GM18520 (cell line): ENCODE measurements at regions not wholly inside any gene's neighbourhood (a gene's known extent, or its start where the extent isn't known, plus 50 kb on each side); places are given as distances from the start of the nearest gene placed in this dataset.
"Not testable (repeated sequence)": the region's sequence is repeated elsewhere in the genome, so short reads cannot be mapped to it uniquely, and the experiment has no call there.

Experiments used
- ATAC-seq: cut with Tn5 transposase; IDR thresholded peaks from one replicate; pipeline ENCODE4 v1.9.1; 2021; ENCODE audit not compliant: unreplicated experiment

DNA sequence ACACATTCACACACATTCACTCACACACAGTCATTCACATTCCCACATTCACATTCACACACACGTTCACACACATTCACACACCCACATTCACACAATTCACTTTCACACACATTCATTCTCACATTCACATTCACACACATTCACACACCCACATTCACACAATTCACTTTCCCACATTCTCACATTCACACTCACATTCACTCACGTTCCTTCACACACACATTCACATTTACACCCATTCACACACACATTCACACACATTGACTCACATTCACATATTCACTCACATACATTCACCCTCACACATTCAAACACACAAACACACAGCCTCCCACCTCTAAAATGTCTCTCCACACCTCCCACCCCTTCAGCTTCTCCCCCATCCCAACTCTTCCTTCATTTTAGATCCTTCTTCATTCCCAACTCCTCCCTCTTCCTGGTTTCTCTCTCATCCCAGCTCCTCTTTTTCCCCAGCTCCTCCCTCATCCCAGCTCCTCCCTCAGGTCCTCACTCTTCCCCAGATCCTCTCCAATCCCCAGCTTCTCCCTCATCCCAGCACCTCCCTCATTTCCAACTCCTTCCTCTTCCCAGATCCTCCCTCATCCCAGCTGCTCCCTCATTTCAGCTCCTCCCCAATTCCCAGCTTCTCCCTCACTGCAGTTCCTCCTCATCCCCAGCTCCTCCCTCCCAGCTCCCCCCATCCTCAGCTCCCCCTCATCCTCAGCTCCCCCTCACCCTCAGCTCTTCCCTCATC lies 111.0 kb downstream of the FAM53A start:
- ATAC-seq = no peak

DNA sequence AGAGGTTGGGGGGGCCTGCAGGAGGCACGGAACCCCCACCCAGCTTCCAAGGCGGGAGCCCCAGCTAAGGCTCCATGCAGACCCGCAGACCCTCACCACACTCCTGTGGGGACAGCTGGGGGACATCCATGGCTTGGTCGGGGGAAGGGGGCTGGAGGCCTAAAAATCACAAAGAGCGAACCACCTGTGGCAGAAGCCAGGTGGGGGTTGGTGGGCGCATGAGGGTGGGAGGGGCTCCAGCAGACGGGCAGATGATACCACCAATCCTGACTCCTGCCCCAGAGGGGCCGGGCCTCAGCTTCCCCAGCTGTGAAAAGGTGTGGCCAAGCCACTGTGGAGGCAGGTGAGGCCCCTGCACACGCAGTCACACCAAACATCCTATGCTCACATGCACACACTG lies 111.6 kb downstream of the FAM53A start:
- ATAC-seq = no peak

DNA sequence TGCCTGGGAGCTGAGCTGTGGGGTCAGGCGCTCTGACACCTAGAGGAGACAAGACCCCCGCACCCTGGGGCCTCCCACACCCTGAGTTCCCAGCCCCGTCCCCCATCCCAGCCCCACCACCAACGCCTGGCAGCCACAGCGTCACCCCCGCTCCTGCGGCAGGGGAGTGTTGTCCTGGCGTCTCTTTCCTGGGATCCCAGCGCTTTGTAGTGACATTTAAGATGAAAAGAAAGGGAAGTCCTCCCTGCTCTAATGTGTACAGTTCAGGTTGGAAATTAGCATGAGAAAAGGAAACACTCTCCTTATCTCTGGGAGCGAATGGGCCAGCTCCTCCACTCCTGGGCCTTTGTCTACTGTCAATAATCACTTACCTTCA lies 112.1 kb downstream of the FAM53A start:
- ATAC-seq = no peak

DNA sequence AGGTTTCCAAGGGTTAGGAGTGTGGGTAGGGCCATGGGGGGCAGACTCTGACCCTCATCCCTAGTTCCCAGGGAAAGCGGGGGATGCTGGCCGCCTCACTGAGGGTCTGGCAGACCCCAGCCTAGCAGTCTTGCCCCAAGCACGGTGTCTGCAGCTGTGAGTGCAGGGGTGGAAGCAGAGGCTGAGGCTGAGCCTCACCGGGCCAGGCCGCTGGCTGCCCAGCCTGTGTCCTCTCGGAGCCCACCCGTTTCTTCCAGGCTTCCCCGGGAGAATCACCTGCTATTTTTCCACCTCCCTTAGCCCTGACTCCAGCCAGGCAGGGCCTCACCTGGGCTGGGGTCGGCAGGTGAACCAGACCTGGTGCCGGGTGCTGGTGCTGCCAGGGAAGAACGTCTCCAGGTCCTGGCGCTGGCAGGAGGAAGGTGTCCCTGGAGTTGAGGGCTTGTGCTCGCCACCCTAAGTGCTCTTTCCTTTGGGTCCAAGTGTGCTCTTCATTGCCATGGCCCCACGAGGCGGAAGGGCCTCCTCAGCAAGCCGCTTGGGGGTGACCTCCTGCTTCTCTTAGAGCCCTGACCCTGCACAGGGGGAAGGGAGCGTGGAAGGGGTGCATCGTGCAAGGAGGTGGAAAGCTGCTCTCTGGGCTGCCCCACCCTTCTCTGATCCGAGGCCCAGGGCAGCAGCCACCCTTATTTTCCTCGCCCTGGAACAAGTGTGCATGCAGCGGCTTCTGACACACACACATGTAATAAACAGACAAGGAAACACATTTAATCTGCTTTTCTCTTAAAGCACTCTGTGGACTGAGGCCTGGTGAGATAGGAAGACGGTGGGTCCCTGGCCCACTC lies 112.7 kb downstream of the FAM53A start:
- no peak for ATAC-seq

DNA sequence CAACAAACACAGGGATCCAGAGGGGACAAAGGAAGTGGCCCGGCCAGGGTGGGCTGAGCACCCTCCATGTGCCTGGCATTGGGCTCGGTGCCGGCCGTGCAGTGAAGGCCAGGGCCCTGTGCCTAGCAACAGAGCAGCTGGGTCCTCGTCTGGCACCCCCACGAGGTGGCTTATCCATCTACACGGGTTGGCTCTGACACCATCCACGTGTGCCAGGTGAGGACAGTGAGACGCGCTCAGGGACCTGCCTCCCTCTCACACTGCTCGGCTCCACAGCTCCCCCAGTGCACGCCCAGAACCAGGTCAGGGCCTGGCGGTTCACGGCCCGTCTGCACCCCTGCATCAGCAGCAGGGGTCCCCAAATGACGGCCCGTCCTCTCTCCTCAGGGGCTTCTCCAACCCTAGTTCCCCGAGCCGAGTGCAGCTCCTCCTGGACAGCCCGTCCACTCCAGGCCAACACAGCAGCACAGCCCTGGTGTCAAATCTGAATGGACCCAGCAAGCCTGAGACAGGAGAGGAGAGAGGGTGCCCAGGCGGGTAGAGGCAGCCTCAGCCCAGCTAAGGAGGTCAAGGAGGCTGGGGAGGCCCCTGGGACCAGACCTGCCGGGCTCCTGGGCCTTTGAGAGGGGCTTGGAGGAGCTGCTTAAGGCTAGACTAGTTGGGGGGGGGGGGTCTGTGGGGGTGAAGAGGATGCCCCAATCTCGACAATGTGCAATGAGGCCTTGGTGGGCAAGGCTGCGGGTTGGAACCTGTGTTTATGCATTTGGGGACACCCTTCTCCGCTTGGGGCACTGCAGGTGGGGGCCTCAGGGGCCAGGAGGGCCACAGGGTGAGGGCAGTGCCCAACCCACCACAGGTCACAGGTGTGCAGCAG lies 113.6 kb downstream of the FAM53A start:
- ATAC-seq = no peak

DNA sequence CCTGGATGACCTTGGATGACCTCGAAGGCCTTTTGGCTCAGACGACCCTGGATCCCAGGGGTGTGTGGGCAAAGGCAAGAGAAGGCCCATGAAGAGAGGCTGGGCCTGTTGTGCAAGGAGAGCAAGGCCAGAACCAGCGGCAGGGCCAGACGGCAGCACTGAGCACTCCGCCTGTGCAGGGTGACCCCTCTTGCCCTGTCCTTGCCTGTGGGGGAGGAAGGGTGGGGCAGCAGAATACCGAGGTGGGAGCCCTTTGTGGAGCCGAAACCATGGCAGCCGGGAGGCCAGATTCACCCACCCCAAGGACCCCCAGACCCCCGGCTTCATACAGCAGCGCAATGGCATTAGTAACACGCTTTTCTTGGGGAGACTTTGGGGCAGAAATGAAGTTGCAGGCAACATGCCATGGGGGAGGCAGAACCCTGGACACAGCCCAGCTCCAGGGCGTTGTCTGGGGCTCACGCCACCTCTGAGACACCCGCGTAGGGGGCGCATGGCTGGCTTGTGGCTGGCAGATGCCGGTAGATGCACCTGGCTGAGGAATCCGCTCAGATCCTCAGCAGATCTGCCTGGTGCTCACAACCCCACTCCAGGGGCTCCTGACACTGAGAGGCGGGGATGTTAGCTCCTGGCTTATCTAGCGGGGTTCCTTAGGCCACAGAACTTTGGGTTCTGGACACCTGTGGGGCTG lies 114.5 kb downstream of the FAM53A start:
- ATAC-seq = no peak

DNA sequence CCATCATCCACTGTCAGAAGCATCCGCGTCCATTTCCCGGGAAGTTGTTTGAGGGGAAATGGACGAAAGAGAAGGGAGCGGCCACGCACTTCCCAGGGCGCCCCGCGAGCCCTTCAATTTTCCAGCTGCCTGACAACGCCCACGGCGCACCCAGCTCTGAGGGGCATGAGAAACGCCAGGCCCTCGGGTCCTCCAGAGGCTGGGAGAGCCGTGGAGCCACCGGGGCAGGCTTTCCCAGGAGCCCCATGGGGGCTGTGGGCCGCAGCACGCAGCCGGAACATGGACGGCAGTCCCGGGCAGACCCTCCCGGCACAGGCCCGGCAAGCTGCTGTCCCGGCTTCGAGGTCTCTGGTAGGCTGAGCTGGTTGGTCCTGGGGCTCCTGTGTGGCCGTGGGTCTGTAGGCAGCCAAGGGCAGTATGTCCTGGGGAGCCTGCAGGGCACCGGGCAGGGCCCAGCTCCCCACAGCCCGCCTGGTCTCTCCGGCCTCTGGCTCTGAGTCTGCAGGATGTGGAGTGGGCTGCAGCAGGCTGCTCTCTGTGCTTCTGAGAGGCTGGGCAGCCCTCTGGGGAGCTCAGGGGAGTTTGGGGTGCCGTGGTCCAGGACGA lies 115.2 kb downstream of the FAM53A start:
- no peak for ATAC-seq

DNA sequence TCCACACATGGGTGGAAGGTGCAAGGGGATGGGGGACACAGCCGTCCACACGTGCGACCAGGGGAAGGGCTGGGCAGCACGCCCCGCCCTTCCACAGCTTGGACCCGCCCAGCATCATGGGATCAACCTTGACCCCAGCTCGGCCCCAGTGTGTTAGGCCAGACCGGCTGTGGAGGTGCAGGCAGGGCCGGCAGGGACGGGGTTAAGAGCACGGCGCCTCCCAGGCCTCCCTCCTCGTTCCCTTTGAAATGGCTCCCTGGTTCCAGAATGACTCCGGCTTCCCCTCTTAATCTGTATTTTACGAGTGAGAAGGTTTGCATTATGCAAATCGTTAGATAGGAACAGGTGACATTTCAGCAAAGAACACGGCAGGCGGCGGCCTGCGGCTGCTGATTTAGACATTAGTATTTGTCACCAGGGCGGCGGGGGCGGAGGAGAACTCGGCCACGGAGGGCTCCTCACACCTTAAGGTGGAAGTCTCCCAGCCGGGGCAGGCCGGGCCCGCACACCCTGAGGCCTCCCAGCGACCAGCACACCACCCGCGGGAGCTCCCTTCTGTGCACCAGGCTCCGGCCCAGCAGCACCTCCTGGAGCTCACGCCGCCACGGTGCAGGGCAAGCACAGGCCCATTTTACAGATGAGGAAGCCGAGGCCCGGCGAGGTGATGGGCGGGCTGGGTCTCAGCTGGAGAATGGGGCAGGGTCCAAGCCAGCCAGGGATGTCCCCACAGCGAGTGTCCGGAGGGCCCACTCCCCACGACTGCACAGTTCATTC lies 116.1 kb downstream of the FAM53A start:
- ATAC-seq = no peak

DNA sequence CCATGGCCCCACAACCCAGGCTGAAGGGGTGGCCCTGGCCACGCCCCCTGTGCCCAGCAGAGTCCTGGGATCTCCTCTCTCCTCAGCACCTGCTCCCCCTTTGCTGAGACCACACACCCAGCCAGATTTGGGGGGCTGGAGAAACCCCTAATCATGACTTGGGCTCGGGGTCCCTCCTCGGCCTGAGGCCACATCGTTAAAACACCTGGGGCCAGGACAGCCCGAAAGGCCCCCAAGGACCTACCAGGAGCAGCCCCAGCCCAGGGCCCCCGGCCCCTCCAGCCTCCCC lies 116.7 kb downstream of the FAM53A start:
- ATAC-seq = no peak

DNA sequence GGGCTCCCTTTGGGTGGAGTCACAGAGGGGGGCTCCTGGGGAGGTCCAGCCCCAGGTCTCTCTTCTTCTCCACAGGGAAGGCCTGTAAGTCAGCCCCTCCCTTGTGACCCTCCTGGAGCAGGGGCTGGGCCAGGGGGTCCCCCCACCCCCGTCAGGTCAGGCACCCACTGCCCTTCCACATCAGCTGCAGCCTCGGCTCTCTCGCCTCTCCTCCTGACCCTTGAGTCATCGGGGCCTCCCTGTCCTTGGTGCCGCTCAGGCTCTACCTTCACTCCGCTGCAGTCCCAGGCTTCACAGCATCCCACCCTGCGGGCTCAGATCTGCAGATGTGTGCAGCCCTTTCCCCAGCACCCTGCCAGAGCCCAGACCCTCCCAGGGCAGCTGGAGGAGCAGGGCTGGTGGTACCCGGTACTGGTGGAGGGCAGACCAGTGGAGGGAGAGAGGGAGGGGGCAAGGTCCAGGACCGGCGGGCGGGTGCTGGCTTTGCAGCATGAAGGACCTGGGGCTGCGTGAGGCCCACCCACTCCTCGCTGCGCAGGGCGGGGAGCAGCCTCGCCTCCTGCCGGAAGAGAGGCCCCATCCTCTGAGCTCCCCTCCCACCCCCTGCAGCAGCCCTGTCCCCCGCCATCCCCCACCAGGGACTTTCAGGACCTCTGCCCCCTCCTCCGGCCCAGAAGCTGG lies 117.1 kb downstream of the FAM53A start:
- ATAC-seq = no peak

DNA sequence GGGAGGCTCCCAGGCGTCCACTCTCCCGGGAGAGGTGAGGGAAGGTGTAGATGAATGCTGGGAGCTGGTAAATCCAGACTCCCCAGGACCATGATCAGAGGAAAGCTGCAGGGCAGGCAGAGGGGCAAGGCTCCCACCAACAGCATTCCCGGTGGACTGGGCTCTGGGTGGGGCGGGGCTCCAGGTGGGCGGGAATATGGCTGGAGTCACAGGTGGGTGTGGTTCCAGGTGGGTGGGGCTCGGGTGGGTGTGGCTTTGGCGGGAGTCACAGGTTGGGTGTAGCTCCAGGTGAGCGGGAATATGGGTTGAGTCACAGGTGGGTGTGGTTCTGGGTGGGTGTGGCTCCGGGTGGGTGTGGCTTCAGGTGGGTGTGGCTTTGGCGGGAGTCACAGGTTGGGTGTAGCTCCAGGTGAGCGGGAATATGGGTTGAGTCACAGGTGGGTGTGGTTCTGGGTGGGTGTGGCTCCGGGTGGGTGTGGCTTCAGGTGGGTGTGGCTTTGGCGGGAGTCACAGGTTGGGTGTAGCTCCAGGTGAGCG lies 117.7 kb downstream of the FAM53A start:
- not testable (repeated sequence) for ATAC-seq

DNA sequence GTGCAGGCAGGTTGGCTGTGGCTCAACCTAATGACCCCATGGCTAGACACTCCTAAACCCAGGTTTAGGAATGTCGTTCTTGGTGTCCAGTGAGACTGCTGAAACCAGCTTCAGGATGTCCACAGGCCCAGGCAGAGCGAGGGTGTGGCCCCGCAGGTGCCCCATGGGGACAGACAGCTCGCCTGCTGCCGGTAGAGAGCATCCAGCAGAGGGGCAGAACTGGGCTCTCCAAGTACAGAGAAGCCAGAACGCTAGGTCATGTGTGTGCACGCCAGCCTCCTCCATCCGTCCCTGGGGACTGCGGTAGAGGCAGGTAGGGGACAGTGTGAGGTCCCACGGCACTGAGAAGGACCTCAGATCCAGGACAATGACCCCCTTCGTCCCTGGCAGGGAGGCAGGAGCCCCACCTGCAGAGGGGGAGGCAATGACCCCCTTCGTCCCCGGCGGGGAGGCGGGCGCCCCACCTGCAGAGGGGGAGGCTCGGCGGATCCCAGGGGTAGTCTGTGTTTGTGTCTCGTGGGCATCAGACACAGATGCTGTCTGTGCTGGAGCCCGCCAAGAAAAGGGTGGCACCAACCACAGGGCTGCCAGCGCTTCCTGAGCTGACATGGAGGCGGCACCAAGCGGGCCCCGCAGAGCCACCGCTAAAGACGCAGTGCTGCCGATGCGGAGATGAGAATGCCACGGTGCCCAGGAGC lies 118.4 kb downstream of the FAM53A start:
- no peak for ATAC-seq

DNA sequence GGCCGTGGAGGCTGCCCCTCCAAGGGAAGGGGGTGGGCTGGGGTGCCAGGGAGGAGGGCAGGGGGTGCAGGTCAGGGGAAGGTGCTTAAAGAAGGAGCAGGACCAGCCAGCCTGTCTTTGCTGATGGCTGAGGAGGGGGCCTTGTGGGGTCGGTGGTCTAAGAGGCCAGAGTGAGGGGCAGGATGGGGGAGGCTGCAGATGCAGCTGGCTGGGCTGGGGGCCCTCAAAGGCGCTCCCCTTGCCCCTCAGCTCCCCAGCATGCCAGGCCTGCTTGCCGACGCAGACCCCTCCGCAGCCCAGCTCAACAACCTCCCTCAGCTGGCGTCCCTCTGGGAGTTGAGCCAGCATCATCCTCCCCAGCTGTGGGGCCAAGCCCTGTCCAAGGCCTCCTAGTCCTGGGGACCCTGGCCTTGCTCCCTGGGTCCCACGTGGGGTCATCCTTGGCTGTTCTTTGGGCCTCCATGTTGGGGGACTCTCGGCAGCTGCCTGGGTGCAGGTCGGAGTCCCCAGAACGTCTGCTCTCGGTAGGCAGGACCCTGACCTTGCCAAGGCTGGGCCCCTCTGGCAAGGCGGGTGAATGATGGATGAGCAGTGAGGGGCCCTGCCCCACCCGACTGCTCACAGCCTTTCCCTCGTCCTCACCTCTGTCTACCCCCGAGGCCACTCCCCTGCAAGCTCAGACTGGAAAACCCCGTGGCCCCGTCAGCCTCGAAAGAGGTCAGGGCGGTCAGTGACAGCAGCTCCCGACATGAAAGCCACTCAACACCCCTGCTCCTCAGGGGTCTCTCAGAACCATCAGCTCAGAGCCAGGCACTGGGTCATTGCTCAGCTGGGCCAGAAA lies 119.4 kb downstream of the FAM53A start:
- no peak for ATAC-seq

DNA sequence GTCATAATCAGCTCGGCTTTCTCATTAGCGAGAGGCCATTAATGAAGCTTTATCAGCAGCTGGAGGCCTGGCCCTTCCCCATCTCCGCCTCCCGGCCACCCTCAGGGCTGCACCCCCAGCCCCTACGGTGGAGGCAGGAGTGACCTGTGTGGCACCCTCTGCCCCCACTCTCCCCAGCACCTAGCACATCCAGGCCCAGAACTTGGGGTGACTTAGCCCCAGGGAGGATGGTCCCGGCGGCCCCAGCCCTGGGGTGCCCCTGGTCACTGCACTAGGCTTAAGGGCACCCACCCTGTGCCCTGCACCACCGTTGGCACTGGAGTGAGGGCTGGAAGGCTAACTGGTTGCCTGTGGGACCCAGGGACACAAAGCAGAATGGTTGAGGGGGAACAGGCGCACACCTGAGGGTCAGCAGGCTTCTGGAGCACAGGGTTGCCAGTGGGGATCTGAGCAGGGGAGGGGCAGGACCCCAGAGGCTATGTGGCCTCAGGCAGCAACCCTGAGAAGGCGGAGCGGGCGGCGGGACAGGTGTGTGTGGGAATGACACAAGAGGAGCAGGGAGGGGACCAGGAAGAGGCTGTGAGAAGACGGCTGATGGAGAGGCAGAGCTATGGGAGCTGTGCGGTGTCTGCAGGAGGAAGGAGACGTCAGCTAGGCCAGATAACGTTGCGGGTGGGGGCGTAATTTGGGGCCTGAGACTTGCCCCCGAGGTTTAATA lies 120.2 kb downstream of the FAM53A start:
- ATAC-seq = no peak

DNA sequence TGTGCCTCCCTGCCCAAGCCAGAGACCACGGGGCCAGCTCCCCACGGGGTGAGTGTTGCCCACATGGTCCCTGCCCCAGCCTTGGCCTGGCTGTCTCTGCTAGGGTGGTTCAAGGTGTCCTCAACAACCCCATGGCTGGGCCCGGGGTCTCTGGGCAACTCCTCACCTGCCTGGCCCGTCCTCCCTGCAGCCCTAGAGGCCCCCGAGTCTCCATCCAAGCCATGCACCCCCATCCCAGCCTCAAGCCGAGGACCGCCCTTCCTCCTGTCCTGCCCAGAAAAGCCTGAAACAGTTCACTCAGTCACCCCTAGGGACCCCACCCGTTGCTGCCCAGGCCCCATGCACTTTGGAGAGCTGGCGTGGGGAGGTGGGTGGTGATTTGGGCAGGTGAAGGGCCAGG lies 120.9 kb downstream of the FAM53A start:
- no peak for ATAC-seq

DNA sequence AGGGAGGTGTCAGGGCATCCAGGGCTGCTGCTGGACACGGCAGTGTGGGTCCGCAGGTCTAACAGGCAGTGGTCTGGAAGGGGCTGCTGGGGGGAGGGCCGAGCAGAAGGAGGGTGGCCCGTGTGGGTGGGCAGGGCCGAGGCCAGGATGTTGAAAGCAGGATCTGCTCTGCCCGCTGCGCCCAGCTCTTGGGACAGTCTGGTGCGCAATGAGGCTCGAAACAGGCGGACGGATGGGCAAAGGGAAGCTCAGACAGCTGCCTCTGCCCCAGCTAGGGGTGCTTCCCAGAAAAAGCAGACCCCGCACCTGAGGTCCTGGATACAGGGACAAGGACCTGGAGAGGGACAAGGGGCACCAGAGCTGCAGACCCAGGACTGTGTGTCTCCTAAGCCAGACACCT lies 121.3 kb downstream of the FAM53A start:
- ATAC-seq = no peak

DNA sequence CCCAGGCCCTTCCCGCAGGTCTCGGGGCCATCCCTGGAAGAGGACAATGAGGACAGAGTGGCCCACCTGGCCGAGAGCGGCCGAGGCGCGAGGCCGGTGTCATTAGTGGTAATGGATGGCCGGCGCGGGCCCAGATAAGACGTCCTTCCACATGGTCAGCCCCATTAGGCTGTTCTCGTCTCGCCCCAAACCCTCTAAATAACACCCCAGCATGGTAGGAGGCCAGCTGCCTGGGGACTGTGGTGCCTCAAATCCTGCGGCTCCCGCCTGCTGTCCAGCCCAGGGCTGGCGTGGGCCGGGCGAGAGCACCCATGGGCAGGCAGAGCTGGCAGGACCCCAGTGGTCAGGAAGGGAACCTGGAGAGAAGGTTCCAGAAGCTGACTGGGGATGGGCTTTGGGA lies 121.7 kb downstream of the FAM53A start:
- no peak for ATAC-seq
